Stomach (tissue), 8 donors: ENCODE measurements at regions not wholly inside any gene's neighbourhood (a gene's known extent, or its start where the extent isn't known, plus 50 kb on each side); places are given as distances from the start of the nearest gene placed in this dataset.

Experiments
- DNase-seq, 2 donors: peaks; one replicate each; pipeline versions ENCODE4 v3.0.0 to v3.0.0-alpha.2; 2013 to 2019
- H3K27ac ChIP-seq, 5 donors: fragments of 200-600 bp in 4 of 5; sonication (generic) in 4 of 5; one replicate each; pipeline ENCODE4 v1.5.1; 2013 to 2019; ENCODE audit warnings: mild to moderate bottlenecking in 1 of 5, moderate library complexity in 1 of 5
- H3K27me3 ChIP-seq, 3 donors: fragments of 200-600 bp; sonication (generic); one replicate each; pipeline ENCODE4 v1.5.1; 2017 to 2019; ENCODE audit warnings: mixed run types in 1 of 3
- H3K36me3 ChIP-seq, 4 donors: fragments of 200-600 bp; sonication (generic); 1 replicate in 3 of 4; 2 replicates in 1 of 4; pipeline ENCODE4 v1.5.1; 2016 to 2019
- H3K4me1 ChIP-seq, 4 donors: fragments of 200-600 bp; sonication (generic); one replicate each; pipeline ENCODE4 v1.5.1; 2016 to 2019
- H3K4me3 ChIP-seq, 4 donors: fragments of 200-600 bp; sonication (generic) in 3 of 4; one replicate each; pipeline ENCODE4 v1.5.1; 2016 to 2019; ENCODE audit warnings: mild to moderate bottlenecking in 1 of 4
- H3K9me3 ChIP-seq, 4 donors: fragments of 200-600 bp; sonication (generic); one replicate each; pipeline ENCODE4 v1.5.1; 2016 to 2019
- CTCF ChIP-seq, 7 experiments: fragments of 450-650 bp in 4 of 7; fragments of 200-600 bp in 3 of 7; sonication (generic) in 3 of 7; IDR thresholded peaks; one replicate each; pipeline ENCODE4 v1.5.1; 2016 to 2019; ENCODE audit warnings: antibody characterized with exemption in 7 of 7, control low read depth in 2 of 7, mild to moderate bottlenecking in 1 of 7
- EP300 ChIP-seq: sonication (generic); formaldehyde crosslinking; IDR thresholded peaks from one replicate; pipeline ENCODE4 v1.6.1; 2017; ENCODE audit warnings: antibody characterized with exemption
- POLR2A ChIP-seq, 4 donors: fragments of 450-650 bp; IDR thresholded peaks; one replicate each; pipeline ENCODE4 v1.6.1; 2016; ENCODE audit warnings: antibody characterized with exemption in 4 of 4, control low read depth in 2 of 4, mild to moderate bottlenecking in 1 of 4, moderate library complexity in 1 of 4
- POLR2AphosphoS5 ChIP-seq, 3 donors: sonication (generic); formaldehyde crosslinking; IDR thresholded peaks; one replicate each; pipeline ENCODE4 v1.6.1; 2016; ENCODE audit warnings: antibody characterized with exemption in 3 of 3
- WGBS, 5 donors: extraction: QIAGEN DNeasy Blood & Tissue Kit in 3 of 5; methylation state at CpG; one replicate each; pipeline versions ENCODE4 v1.1.5 to v1.1.7; 2013 to 2018; 5-methylcytosine and 5-hydroxymethylcytosine counted together
- intact Hi-C: fragments of 100-400 bp; cut with DNase I; formaldehyde crosslinking; loops from one replicate; pipeline ENCODE4 v1.15.1; 2023; ENCODE audit warnings: low total_unique reads
- donor health status: healthy with polysubstance abuse.
- donor health status: Bipolar disorder and iron deficiency.
- donor health status: healthy.

- H3K27me3 ChIP-seq = no peaks in the 10 kb centered on the region
- no peak for TF ChIP-seq EP300
- TF ChIP-seq POLR2AphosphoS5 (IDR thresholded peaks at IDR 0.05) = no peak
- no peak for TF ChIP-seq POLR2A (IDR thresholded peaks at IDR 0.05)
- no peak for TF ChIP-seq CTCF (IDR thresholded peaks at IDR 0.05)
- no peak overlapping the region for H3K27ac ChIP-seq
- no peak for DNase-seq
- intact Hi-C loops = no loop called here
- no peaks in the 10 kb centered on the region for H3K36me3 ChIP-seq
- H3K4me3 ChIP-seq = no peak overlapping the region
- peaks cover 0 to 5% (median 0%) of the 10 kb centered on the region in 4 donors for H3K9me3 ChIP-seq
- H3K4me1 ChIP-seq = no peaks in the 10 kb centered on the region
These were observed 447.3 kb upstream of the CCNG1 start for GRCh38 chr5:162990063-162990462.

GRCh38 chr5:162990856-162991497 is 446.4 kb upstream of the CCNG1 start:
- intact Hi-C loops = no loop called here
- Histone ChIP-seq H3K9me3 (peaks cover 0 to 5% (median 0%) of the 10 kb centered on the region in 4 donors), H3K27ac (no peak overlapping the region), H3K4me3 (no peak overlapping the region), H3K27me3 (no peaks in the 10 kb centered on the region), H3K36me3 (no peaks in the 10 kb centered on the region), H3K4me1 (no peaks in the 10 kb centered on the region)
- 38 to 55% (median 47%) methylated on average over 2 of the region's 2 CpGs for WGBS, 5 donors
- TF ChIP-seq POLR2AphosphoS5 (IDR thresholded peaks at IDR 0.05) (no peak), EP300 (no peak), CTCF (IDR thresholded peaks at IDR 0.05) (no peak), POLR2A (IDR thresholded peaks at IDR 0.05) (no peak)
- no peak for DNase-seq

- intact Hi-C loops = no loop called here
- no peaks in the 10 kb centered on the region for H3K9me3 ChIP-seq
These were observed 441.8 kb upstream of the CCNG1 start for GRCh38 chr5:162995568-162995967.

GRCh38 chr5:162996053-162996452 is 441.3 kb upstream of the CCNG1 start:
- no peak for DNase-seq
- H3K9me3 ChIP-seq = no peaks in the 10 kb centered on the region
- 50 to 78% (median 62%) methylated on average over 1 of the region's 1 CpG for WGBS, 5 donors
- TF ChIP-seq POLR2A (IDR thresholded peaks at IDR 0.05) (no peak), EP300 (no peak), POLR2AphosphoS5 (IDR thresholded peaks at IDR 0.05) (no peak), CTCF (IDR thresholded peaks at IDR 0.05) (no peak)
- no peak overlapping the region for H3K27ac ChIP-seq
- H3K4me1 ChIP-seq = no peaks in the 10 kb centered on the region
- no peaks in the 10 kb centered on the region for H3K27me3 ChIP-seq
- no peak overlapping the region for H3K4me3 ChIP-seq
- intact Hi-C loops = no loop called here
- no peaks in the 10 kb centered on the region for H3K36me3 ChIP-seq

More at GRCh38 chr5:162995568-162995967, 441.8 kb upstream of the CCNG1 start:
- no peaks in the 10 kb centered on the region for H3K27me3 ChIP-seq
- no peak overlapping the region for H3K27ac ChIP-seq
- DNase-seq = no peak
- H3K4me1 ChIP-seq = no peaks in the 10 kb centered on the region
- WGBS, 5 donors = 78 to 93% (median 85%) methylated on average over 4 of the region's 4 CpGs
- no peak overlapping the region for H3K4me3 ChIP-seq
- TF ChIP-seq POLR2A (IDR thresholded peaks at IDR 0.05) = no peak
- TF ChIP-seq EP300 = no peak
- TF ChIP-seq CTCF (IDR thresholded peaks at IDR 0.05) = no peak
- no peak for TF ChIP-seq POLR2AphosphoS5 (IDR thresholded peaks at IDR 0.05)
- no peaks in the 10 kb centered on the region for H3K36me3 ChIP-seq
